ENCODE measurements at regions not wholly inside any gene's neighbourhood (a gene's known extent, or its start where the extent isn't known, plus 50 kb on each side); places are given as distances from the start of the nearest gene placed in this dataset.

- no peak for DNase-seq
- in situ Hi-C loops (cut with MboI; ENCODE audit: low pct_unique_long_range_greater_than_20kb, low sequenced_read_pairs) = no loop called here
Observed at GRCh38 chr4:138087066-138087719, 155.0 kb downstream of the SLC7A11 start.

- no peak for DNase-seq
- in situ Hi-C loops (cut with MboI; ENCODE audit: low pct_unique_long_range_greater_than_20kb, low sequenced_read_pairs) = no loop called here
Observed at GRCh38 chr4:138086611-138087041, 155.5 kb downstream of the SLC7A11 start.

GRCh38 chr4:138085736-138086305 lies 156.3 kb downstream of the SLC7A11 start:
- no peak for DNase-seq
- in situ Hi-C loops (cut with MboI; ENCODE audit: low pct_unique_long_range_greater_than_20kb, low sequenced_read_pairs) = no loop called here

GRCh38 chr4:138078751-138079520 lies 163.2 kb downstream of the SLC7A11 start:
- in situ Hi-C loops (cut with MboI; ENCODE audit: low pct_unique_long_range_greater_than_20kb, low sequenced_read_pairs) = no loop called here
- no peak for DNase-seq

GRCh38 chr4:138078253-138078652 lies 163.9 kb downstream of the SLC7A11 start:
- in situ Hi-C loops (cut with MboI; ENCODE audit: low pct_unique_long_range_greater_than_20kb, low sequenced_read_pairs) = no loop called here
- no peak for DNase-seq

- DNase-seq = no peak
- in situ Hi-C loops (cut with MboI; ENCODE audit: low pct_unique_long_range_greater_than_20kb, low sequenced_read_pairs) = no loop called here
Observed at GRCh38 chr4:138076561-138076960, 165.6 kb downstream of the SLC7A11 start.

- no peak for DNase-seq
- in situ Hi-C loops (cut with MboI; ENCODE audit: low pct_unique_long_range_greater_than_20kb, low sequenced_read_pairs) = no loop called here
Observed at GRCh38 chr4:138070816-138071215, 171.3 kb downstream of the SLC7A11 start.

- no peak for DNase-seq
- in situ Hi-C loops (cut with MboI; ENCODE audit: low pct_unique_long_range_greater_than_20kb, low sequenced_read_pairs) = no loop called here
Observed at GRCh38 chr4:138063581-138063980, 178.6 kb downstream of the SLC7A11 start.

- no peak for DNase-seq
- in situ Hi-C loops (cut with MboI; ENCODE audit: low pct_unique_long_range_greater_than_20kb, low sequenced_read_pairs) = no loop called here
Observed at GRCh38 chr4:138062929-138063328, 179.2 kb downstream of the SLC7A11 start.

GRCh38 chr4:138056541-138056940 lies 185.6 kb downstream of the SLC7A11 start:
- DNase-seq = no peak
- in situ Hi-C loops (cut with MboI; ENCODE audit: low pct_unique_long_range_greater_than_20kb, low sequenced_read_pairs) = no loop called here

GRCh38 chr4:138055890-138056289 lies 186.3 kb downstream of the SLC7A11 start:
- in situ Hi-C loops (cut with MboI; ENCODE audit: low pct_unique_long_range_greater_than_20kb, low sequenced_read_pairs) = no loop called here
- no peak for DNase-seq

GRCh38 chr4:138053641-138054301 lies 188.4 kb downstream of the SLC7A11 start:
- in situ Hi-C loops (cut with MboI; ENCODE audit: low pct_unique_long_range_greater_than_20kb, low sequenced_read_pairs) = no loop called here
- no peak for DNase-seq

- no peak for DNase-seq
- in situ Hi-C loops (cut with MboI; ENCODE audit: low pct_unique_long_range_greater_than_20kb, low sequenced_read_pairs) = no loop called here
Observed at GRCh38 chr4:138052806-138053632, 189.1 kb downstream of the SLC7A11 start.

- in situ Hi-C loops (cut with MboI; ENCODE audit: low pct_unique_long_range_greater_than_20kb, low sequenced_read_pairs) = no loop called here
- no peak for DNase-seq
Observed at GRCh38 chr4:138051157-138051556, 191.0 kb downstream of the SLC7A11 start.

- no peak for DNase-seq
- in situ Hi-C loops (cut with MboI; ENCODE audit: low pct_unique_long_range_greater_than_20kb, low sequenced_read_pairs) = no loop called here
Observed at GRCh38 chr4:138050601-138051000, 191.5 kb downstream of the SLC7A11 start.

- no peak for DNase-seq
- in situ Hi-C loops (cut with MboI; ENCODE audit: low pct_unique_long_range_greater_than_20kb, low sequenced_read_pairs) = no loop called here
Observed at GRCh38 chr4:138049355-138049754, 192.8 kb downstream of the SLC7A11 start.

GRCh38 chr4:138047290-138047689 lies 194.9 kb downstream of the SLC7A11 start:
- in situ Hi-C loops (cut with MboI; ENCODE audit: low pct_unique_long_range_greater_than_20kb, low sequenced_read_pairs) = no loop called here
- no peak for DNase-seq

GRCh38 chr4:138045036-138045435 lies 197.1 kb downstream of the SLC7A11 start:
- no peak for DNase-seq
- in situ Hi-C loops (cut with MboI; ENCODE audit: low pct_unique_long_range_greater_than_20kb, low sequenced_read_pairs) = no loop called here

GRCh38 chr4:138039010-138039409 lies 203.1 kb downstream of the SLC7A11 start:
- DNase-seq = no peak
- in situ Hi-C loops (cut with MboI; ENCODE audit: low pct_unique_long_range_greater_than_20kb, low sequenced_read_pairs) = no loop called here

Measured in KBM-7 (cell line).